GM11168 (cell line): ENCODE measurements at regions not wholly inside any gene's neighbourhood (a gene's known extent, or its start where the extent isn't known, plus 50 kb on each side); places are given as distances from the start of the nearest gene placed in this dataset.

Source experiments
- in situ Hi-C: fragments of 300-500 bp; cut with MboI; formaldehyde crosslinking; loops from one replicate; pipeline ENCODE4 v1.12.0; 2022; ENCODE audit warnings: low sequenced_read_pairs; ENCODE audit not compliant: unreplicated experiment

GRCh38 chr22:22834783-22835182 is 52.8 kb upstream of the IGLL5 start:
- in situ Hi-C loops: no loop called here

DNA sequence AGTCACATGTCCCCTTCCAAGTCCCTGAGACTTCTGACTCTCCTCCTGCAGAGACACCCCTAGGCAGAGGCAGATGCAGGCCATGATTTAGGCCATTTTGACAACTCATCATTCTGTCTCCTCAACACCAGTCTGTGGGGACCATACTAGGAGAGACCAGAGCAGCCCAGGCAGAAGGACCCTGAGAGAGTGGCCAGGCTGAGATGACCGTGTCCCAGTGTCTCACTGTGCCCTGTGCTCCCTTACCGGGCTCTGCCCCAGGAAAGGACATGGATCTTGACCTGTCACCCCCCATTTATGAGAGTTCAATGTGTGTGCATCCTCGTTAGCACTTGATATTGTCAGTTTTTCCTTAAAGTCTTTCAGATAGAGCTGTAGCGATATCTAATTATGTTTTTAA is 52.4 kb upstream of the IGLL5 start:
- in situ Hi-C loops: no loop called here

DNA sequence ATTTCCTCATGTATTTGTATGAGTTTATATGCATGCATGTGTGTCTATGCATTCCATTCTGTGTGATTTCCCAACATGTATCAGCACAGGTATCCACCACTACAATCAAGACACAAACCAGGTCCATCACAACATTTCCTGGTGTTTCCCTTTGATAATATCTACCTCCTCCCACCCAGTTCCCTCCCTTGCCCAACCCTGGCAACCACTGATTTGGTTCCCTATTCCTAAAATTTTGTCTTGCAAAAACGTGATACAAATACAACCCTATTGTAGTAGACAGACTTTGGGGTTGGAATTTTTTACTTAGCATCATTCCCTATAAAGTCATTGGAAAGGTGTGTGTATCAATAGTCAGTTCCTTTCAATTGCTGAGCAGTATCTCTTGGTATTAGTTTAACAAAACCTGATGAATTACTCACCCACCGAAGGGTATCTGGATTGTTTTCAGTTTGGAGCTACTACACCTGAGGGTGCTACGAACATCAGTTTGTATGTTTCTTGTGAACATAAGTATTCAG is 51.8 kb upstream of the IGLL5 start:
- in situ Hi-C loops: no loop called here

DNA sequence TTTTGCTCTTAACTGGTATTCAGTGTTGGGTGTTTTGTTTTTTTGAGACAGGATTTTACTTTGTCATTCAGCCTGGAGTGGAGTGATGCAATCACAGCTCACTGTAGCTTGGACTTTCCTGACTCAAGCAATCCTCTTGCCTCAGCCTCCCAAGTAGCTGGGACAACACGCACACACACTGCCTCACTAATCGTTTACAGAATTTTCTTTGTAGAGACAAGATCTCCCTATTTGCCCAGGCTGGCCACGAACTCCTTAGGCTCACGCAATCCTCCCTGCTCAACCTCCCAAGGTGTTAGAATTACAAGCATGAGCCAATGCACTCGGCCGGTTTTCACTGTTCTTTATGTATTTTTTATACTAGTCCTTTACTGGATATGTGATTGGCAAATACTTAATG is 51.0 kb upstream of the IGLL5 start:
- in situ Hi-C loops: no loop called here
